GM23248 (cell line): ENCODE measurements at regions not wholly inside any gene's neighbourhood (a gene's known extent, or its start where the extent isn't known, plus 50 kb on each side); places are given as distances from the start of the nearest gene placed in this dataset.
A peak's percentile ranks its signal among the peaks of the same experiment; 100 is the strongest.

ENCODE experiments used
- DNase-seq: peaks from one replicate; pipeline ENCODE4 v3.0.0-alpha.2; 2015
- H2AFZ ChIP-seq: fragments of 200-600 bp; sonication (generic); 2 replicates; pipeline ENCODE4 v1.6.1; 2016; ENCODE audit warnings: antibody characterized with exemption
- H3F3A ChIP-seq: fragments of 200-600 bp; sonication (generic); 2 replicates; pipeline ENCODE4 v1.6.1; 2016; ENCODE audit warnings: mild to moderate bottlenecking, antibody characterized with exemption, mixed run types; ENCODE audit not compliant: insufficient read depth
- H3K27ac ChIP-seq: fragments of 200-600 bp; sonication (generic); 2 replicates; pipeline ENCODE4 v1.5.1; 2016; ENCODE audit warnings: mild to moderate bottlenecking
- H3K27me3 ChIP-seq: fragments of 200-600 bp; sonication (generic); replicated peaks from 2 replicates; pipeline ENCODE4 v1.6.1; 2016; ENCODE audit warnings: mild to moderate bottlenecking; ENCODE audit not compliant: insufficient read depth
- H3K36me3 ChIP-seq: fragments of 200-600 bp; sonication (generic); 2 replicates; pipeline ENCODE4 v1.6.1; 2016; ENCODE audit warnings: low read depth, mild to moderate bottlenecking
- H3K4me1 ChIP-seq: fragments of 200-600 bp; sonication (generic); 2 replicates; pipeline ENCODE4 v1.6.1; 2016; ENCODE audit warnings: mild to moderate bottlenecking; ENCODE audit not compliant: insufficient read depth
- H3K4me2 ChIP-seq: fragments of 200-600 bp; sonication (generic); one replicate; pipeline ENCODE4 v1.6.1; 2016; ENCODE audit warnings: mild to moderate bottlenecking; ENCODE audit not compliant: unreplicated experiment
- H3K4me3 ChIP-seq: fragments of 200-600 bp; sonication (generic); 2 replicates; pipeline ENCODE4 v1.5.1; 2016; ENCODE audit warnings: mild to moderate bottlenecking
- H3K79me2 ChIP-seq: fragments of 200-600 bp; sonication (generic); 2 replicates; pipeline ENCODE4 v1.6.1; 2016; ENCODE audit warnings: mild to moderate bottlenecking; ENCODE audit not compliant: insufficient read depth
- H3K9ac ChIP-seq: fragments of 200-600 bp; sonication (generic); 2 replicates; pipeline ENCODE4 v1.6.1; 2016; ENCODE audit warnings: mild to moderate bottlenecking
- H3K9me2 ChIP-seq: fragments of 200-600 bp; sonication (generic); 2 replicates; pipeline ENCODE4 v1.6.1; 2016; ENCODE audit warnings: mixed run types, mild to moderate bottlenecking, moderate library complexity; ENCODE audit not compliant: insufficient read depth
- H3K9me3 ChIP-seq: fragments of 200-600 bp; sonication (generic); one replicate; pipeline ENCODE4 v1.6.1; 2017; ENCODE audit warnings: low read depth
- H4K20me1 ChIP-seq: fragments of 200-600 bp; sonication (generic); 2 replicates; pipeline ENCODE4 v1.6.0; 2016; ENCODE audit not compliant: insufficient read depth
- EZH2 ChIP-seq: fragments of 200-600 bp; sonication (generic); IDR thresholded peaks from 2 replicates; pipeline ENCODE4 v1.6.1; 2018; ENCODE audit warnings: antibody characterized with exemption, mild to moderate bottlenecking; ENCODE audit not compliant: insufficient read depth, poor library complexity, severe bottlenecking
- EZH2phosphoT487 ChIP-seq: fragments of 200-600 bp; sonication (generic); IDR thresholded peaks from 2 replicates; pipeline ENCODE4 v1.6.1; 2018; ENCODE audit warnings: antibody characterized with exemption, moderate library complexity, mild to moderate bottlenecking, low read depth; ENCODE audit not compliant: insufficient read depth
- WGBS, 2 experiments: methylation state at CpG; one replicate each; pipeline ENCODE4 v1.1.6; 2015 to 2017; ENCODE audit warnings: low lambda C conversion rate in 2 of 2, low coverage in 1 of 2; ENCODE audit errors: missing lambda C conversion rate in 2 of 2; 5-methylcytosine and 5-hydroxymethylcytosine counted together
- in situ Hi-C: fragments of 300-500 bp; cut with MboI; formaldehyde crosslinking; loops from 2 replicates; pipeline ENCODE4 v1.15.0; 2020

DNA sequence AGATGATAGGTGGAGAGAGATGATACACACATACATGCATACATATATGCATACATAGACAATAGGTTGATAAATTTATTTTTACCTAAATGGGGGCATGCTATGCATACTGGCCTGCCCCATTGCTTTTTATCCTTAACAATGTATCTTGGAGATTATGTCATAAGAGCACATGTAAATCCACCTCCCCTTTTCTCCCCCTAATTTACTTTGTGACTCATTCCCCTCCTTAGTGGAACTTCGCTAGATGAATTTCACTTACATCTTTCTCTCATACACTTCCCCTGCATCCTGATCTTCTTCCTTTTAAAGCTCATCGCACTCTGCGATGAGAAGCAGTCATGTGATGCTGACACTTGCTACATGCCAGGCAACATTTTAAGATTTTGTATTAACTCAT is 223.6 kb downstream of the C1D start:
- Histone ChIP-seq H3K27ac (no peak overlapping the region), H2AFZ (no peak overlapping the region), H3K9ac (no peak overlapping the region), H3K36me3 (no peaks in the 10 kb centered on the region), H3K4me1 (no peaks in the 10 kb centered on the region), H3K9me3 (no peaks in the 10 kb centered on the region), H3F3A (no peaks in the 10 kb centered on the region), H3K79me2 (no peaks in the 10 kb centered on the region), H3K9me2 (no peaks in the 10 kb centered on the region), H3K4me3 (no peak overlapping the region), H3K4me2 (no peak overlapping the region), H4K20me1 (no peaks in the 10 kb centered on the region), H3K27me3 (no peaks in the 10 kb centered on the region)
- TF ChIP-seq EZH2 = no peak
- TF ChIP-seq EZH2phosphoT487 = no peak
- in situ Hi-C loops = loop anchor here (10.0 to 25.0 kb wide), 2 partner anchors 602 to 1254 kb away; no protein-coding TSS in a partner anchor
- WGBS, 2 experiments = 91 to 92% methylated on average over 3 of the region's 3 CpGs
- DNase-seq = peak; percentile 10

DNA sequence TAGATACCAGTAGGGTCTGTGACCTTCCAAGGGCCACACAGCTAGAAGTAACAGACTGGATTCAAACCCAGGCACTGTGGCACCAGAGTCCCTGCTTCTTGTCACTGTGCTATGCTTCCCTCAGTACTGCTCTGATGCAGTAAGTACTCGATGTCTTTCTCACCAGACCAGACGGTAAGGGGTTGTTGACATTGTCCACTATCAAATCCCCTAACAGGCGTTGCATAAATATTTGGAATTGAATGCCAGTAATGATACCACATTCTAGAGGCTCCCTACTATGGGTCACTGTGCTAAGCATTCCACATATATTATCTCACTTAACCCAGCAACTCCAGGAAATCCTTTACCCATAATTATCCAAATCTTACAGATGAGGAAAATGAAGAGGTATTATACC is 223.1 kb downstream of the C1D start:
- Histone ChIP-seq H3K79me2 (no peaks in the 10 kb centered on the region), H3K4me1 (no peaks in the 10 kb centered on the region), H3K4me2 (no peak overlapping the region), H3K9me2 (no peaks in the 10 kb centered on the region), H3K27me3 (no peaks in the 10 kb centered on the region), H3F3A (no peaks in the 10 kb centered on the region), H3K9ac (no peak overlapping the region), H4K20me1 (no peaks in the 10 kb centered on the region), H2AFZ (no peak overlapping the region), H3K36me3 (no peaks in the 10 kb centered on the region), H3K27ac (no peak overlapping the region), H3K4me3 (no peak overlapping the region), H3K9me3 (no peaks in the 10 kb centered on the region)
- in situ Hi-C loops = loop anchor here (10.0 to 25.0 kb wide), 3 partner anchors 602 to 1405 kb away; partner anchors contain the start of gene MEIS1
- TF ChIP-seq EZH2 = no peak
- TF ChIP-seq EZH2phosphoT487 = no peak
- no peak for DNase-seq
- 77 to 83% methylated on average over 3 of the region's 3 CpGs for WGBS, 2 experiments

DNA sequence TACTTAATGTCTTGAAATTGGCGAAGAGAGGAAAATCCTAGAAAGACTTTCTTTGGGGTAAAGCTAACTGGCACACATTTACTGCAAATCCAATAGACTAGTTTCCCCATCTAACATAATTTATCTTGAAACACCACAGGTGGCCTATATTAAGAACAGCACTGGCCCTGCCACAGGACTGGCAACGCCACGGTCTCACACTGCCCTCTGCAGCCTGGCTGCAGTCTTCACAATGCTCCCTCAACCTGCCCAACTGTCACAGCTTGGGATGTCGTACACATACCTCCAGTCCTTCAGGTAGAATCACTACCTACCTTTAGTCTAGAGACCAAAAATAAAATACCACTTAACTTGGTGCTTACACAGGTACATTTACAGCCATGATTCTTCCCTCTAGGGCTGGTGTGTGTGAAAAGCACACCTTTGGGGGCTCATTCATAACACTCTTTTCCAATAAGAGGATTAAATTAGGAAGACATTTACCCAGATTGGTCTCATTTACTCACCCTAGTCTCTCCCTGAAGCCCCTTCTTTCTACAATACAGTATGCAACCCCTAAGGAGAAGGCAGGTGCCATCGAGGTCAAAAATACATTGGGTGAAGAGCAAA is 222.2 kb downstream of the C1D start:
- no peaks in the 10 kb centered on the region for H3K4me1 ChIP-seq
- TF ChIP-seq EZH2phosphoT487 = no peak
- no peak for TF ChIP-seq EZH2
- H2AFZ ChIP-seq = no peak overlapping the region
- 25 to 27% methylated on average over 5 of the region's 5 CpGs for WGBS, 2 experiments
- no peak overlapping the region for H3K9ac ChIP-seq
- no peak overlapping the region for H3K4me2 ChIP-seq
- in situ Hi-C loops = loop anchor here (10.0 to 25.0 kb wide), 2 partner anchors 603 to 1406 kb away; partner anchors contain the start of gene MEIS1
- no peak overlapping the region for H3K4me3 ChIP-seq
- no peaks in the 10 kb centered on the region for H3K27me3 ChIP-seq
- H3F3A ChIP-seq = no peaks in the 10 kb centered on the region
- H3K79me2 ChIP-seq = no peaks in the 10 kb centered on the region
- no peak overlapping the region for H3K27ac ChIP-seq
- H4K20me1 ChIP-seq = no peaks in the 10 kb centered on the region
- no peaks in the 10 kb centered on the region for H3K9me3 ChIP-seq
- no peaks in the 10 kb centered on the region for H3K9me2 ChIP-seq
- H3K36me3 ChIP-seq = no peaks in the 10 kb centered on the region
- peak; percentile 82 for DNase-seq

DNA sequence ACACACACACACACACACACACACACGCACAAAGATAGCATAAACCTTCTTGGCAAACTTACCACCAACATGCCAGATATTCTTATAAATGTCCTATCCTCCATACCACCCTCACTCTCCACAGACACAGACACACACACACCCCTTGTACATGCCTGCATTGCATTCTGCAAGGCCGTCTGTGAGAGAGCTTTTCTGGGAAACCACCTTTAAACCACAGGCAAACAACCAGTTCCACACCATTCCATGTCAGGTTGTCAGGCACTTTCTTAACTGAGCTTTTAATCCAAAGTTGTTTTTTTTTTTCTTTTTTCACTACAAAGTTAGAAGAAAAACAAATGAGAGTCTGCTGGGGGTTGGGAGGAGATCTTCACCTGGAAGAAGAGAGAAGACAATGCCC is 221.1 kb downstream of the C1D start:
- H3K9me3 ChIP-seq = no peaks in the 10 kb centered on the region
- H3K36me3 ChIP-seq = no peaks in the 10 kb centered on the region
- no peaks in the 10 kb centered on the region for H3F3A ChIP-seq
- H3K4me2 ChIP-seq = no peak overlapping the region
- DNase-seq = no peak
- in situ Hi-C loops = loop anchor here (10.0 to 25.0 kb wide), 2 partner anchors 604 to 1407 kb away; partner anchors contain the start of gene MEIS1
- whole genome bisulfite sequencing, 2 experiments = 78 to 93% methylated on average over 2 of the region's 2 CpGs
- no peak overlapping the region for H2AFZ ChIP-seq
- TF ChIP-seq EZH2phosphoT487 (no peak), EZH2 (no peak)
- H3K4me3 ChIP-seq = no peak overlapping the region
- H3K4me1 ChIP-seq = peaks cover 5% of the 10 kb centered on the region; the same call in 1 of the 2 replicates
- no peak overlapping the region for H3K27ac ChIP-seq
- H3K79me2 ChIP-seq = no peaks in the 10 kb centered on the region
- H4K20me1 ChIP-seq = no peaks in the 10 kb centered on the region
- no peak overlapping the region for H3K9ac ChIP-seq
- no peaks in the 10 kb centered on the region for H3K27me3 ChIP-seq
- no peaks in the 10 kb centered on the region for H3K9me2 ChIP-seq
